Sigmoid colon (tissue), 4 donors: ENCODE measurements at regions not wholly inside any gene's neighbourhood (a gene's known extent, or its start where the extent isn't known, plus 50 kb on each side); places are given as distances from the start of the nearest gene placed in this dataset.

Source experiments
- EP300 ChIP-seq, 4 donors: sonication (generic); formaldehyde crosslinking; IDR thresholded peaks; one replicate each; pipeline ENCODE4 v1.6.1; 2017; ENCODE audit warnings: antibody characterized with exemption in 4 of 4
- POLR2A ChIP-seq, 2 donors: fragments of 450-650 bp; IDR thresholded peaks; one replicate each; pipeline ENCODE4 v1.6.1; 2016; ENCODE audit warnings: antibody characterized with exemption in 2 of 2, mild to moderate bottlenecking in 2 of 2, moderate library complexity in 2 of 2
- POLR2AphosphoS5 ChIP-seq, 4 donors: sonication (generic); formaldehyde crosslinking; IDR thresholded peaks; one replicate each; pipeline ENCODE4 v1.6.1; 2017; ENCODE audit warnings: antibody characterized with exemption in 4 of 4
- TF ChIP-seq, protein P1 (sequence below), 4 experiments: fragments of 450-650 bp in 3 of 4; fragments of 200-600 bp in 1 of 4; IDR thresholded peaks; one replicate each; pipeline ENCODE4 v1.5.1; 2016 to 2019; ENCODE audit warnings: antibody characterized with exemption in 4 of 4, mild to moderate bottlenecking in 3 of 4, moderate library complexity in 2 of 4

GRCh38 chr2:196492946-196493345 lies 146.6 kb upstream of the CCDC150 start:
- TF ChIP-seq, protein P1, sequence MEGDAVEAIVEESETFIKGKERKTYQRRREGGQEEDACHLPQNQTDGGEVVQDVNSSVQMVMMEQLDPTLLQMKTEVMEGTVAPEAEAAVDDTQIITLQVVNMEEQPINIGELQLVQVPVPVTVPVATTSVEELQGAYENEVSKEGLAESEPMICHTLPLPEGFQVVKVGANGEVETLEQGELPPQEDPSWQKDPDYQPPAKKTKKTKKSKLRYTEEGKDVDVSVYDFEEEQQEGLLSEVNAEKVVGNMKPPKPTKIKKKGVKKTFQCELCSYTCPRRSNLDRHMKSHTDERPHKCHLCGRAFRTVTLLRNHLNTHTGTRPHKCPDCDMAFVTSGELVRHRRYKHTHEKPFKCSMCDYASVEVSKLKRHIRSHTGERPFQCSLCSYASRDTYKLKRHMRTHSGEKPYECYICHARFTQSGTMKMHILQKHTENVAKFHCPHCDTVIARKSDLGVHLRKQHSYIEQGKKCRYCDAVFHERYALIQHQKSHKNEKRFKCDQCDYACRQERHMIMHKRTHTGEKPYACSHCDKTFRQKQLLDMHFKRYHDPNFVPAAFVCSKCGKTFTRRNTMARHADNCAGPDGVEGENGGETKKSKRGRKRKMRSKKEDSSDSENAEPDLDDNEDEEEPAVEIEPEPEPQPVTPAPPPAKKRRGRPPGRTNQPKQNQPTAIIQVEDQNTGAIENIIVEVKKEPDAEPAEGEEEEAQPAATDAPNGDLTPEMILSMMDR (IDR thresholded peaks at IDR 0.05) = no peak
- TF ChIP-seq POLR2AphosphoS5 (IDR thresholded peaks at IDR 0.05) (no peak), EP300 (IDR thresholded peaks at IDR 0.05) (no peak), POLR2A (IDR thresholded peaks at IDR 0.05) (no peak)
